AG10803 (cell line): ENCODE measurements at regions not wholly inside any gene's neighbourhood (a gene's known extent, or its start where the extent isn't known, plus 50 kb on each side); places are given as distances from the start of the nearest gene placed in this dataset.
"Not testable (repeated sequence)": the region's sequence is repeated elsewhere in the genome, so short reads cannot be mapped to it uniquely, and the experiment has no call there.

ENCODE experiments used
- DNase-seq: peaks from one replicate; pipeline ENCODE4 v3.0.0; 2010; ENCODE audit warnings: low read depth
- H3K4me3 ChIP-seq: 2 replicates; pipeline ENCODE4 v1.5.1; 2011; ENCODE audit warnings: mild to moderate bottlenecking, low read length, control low read depth
- TF ChIP-seq, protein P1 (sequence below): conservative IDR thresholded peaks from 2 replicates; pipeline ENCODE4 v1.5.1; 2011; ENCODE audit warnings: mild to moderate bottlenecking, low read length, control low read depth, inconsistent platforms

DNA sequence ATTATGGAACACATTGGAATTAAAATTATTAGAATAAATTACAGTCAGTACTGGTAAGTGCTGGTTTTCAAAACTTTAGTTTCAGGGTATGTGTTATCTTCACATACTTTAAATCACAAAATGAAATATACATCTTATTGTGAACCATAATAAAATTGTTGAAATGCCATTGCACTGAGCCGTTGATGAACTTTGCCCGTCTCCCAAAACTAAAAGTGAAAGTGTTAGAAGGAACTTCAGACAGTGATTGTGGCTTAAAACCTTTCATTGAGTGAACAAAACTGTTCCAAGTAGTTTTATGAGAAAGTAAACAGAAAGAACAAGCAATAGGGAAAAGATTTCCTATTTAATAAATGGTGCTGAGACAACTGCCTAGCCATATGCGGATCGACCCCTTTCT, 811.6 kb downstream of the PLCL1 start:
- DNase-seq, result peak; percentile 16
- TF ChIP-seq, protein P1, sequence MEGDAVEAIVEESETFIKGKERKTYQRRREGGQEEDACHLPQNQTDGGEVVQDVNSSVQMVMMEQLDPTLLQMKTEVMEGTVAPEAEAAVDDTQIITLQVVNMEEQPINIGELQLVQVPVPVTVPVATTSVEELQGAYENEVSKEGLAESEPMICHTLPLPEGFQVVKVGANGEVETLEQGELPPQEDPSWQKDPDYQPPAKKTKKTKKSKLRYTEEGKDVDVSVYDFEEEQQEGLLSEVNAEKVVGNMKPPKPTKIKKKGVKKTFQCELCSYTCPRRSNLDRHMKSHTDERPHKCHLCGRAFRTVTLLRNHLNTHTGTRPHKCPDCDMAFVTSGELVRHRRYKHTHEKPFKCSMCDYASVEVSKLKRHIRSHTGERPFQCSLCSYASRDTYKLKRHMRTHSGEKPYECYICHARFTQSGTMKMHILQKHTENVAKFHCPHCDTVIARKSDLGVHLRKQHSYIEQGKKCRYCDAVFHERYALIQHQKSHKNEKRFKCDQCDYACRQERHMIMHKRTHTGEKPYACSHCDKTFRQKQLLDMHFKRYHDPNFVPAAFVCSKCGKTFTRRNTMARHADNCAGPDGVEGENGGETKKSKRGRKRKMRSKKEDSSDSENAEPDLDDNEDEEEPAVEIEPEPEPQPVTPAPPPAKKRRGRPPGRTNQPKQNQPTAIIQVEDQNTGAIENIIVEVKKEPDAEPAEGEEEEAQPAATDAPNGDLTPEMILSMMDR, result no peak
- H3K4me3 ChIP-seq, result peak overlapping the region; percentile 7

DNA sequence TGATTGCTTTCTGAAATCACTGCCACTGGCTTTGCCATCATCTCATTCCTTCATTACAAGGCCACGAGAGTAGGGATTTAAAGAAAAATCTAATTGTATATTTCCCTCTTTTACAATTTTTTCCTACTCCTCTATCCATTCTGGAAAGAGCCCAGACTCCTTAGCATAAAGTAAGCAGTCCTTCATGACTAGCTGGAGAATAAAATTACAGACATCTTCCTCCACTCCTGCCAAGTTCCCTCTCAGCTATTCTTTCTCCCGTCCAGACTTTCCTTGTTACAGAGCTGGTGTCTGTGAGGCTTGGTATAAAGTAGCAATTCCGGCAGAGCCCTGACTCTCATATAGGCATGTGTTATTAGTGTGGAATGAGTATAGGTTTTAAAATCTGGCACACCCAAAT, 806.8 kb downstream of the PLCL1 start:
- DNase-seq, result no peak
- TF ChIP-seq, protein P1, result no peak
- no peak overlapping the region for H3K4me3 ChIP-seq

DNA sequence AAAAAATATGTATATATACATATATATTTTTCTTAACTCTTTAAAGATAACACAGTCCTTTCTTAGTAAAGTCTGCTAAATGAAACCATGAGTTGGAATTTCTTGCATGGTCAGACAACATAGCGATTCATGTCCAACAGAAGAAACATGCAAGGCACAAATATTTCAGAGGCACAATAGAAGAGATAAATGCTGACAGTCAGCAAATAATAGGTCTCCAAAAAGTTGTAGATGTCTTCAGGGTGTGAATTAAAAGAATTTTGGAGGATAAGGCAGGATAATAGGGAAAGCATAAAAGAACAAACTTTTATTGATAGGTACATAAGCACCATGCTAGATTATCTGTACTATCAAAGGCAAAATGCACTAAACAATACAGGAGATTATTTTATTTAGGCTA, 800.2 kb downstream of the PLCL1 start:
- no peak overlapping the region for H3K4me3 ChIP-seq
- DNase-seq, result no peak
- TF ChIP-seq, protein P1, result no peak

- not testable (repeated sequence) for H3K4me3 ChIP-seq, DNase-seq
These were observed 798.6 kb downstream of the PLCL1 start for GRCh38 chr2:198602986-198603385.

DNA sequence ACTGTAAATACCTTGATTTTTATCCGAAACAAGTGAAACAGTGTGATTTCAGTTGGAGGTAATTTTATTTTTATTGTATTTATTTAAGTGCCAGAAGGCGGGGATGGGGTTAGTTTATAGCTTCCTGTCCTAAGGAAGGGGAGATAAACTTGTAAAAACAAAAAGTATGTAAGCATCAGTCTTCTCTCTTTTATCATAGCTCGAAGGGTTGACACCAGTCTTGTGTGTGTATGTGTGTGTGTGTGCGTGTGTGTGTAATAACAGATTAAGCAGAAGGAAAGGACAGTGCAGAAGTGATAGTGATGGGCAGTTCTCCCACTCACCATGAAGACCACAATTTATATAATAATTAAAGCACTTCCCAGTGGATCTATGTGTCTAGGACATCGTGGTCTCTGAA, 793.3 kb downstream of the PLCL1 start:
- no peak for DNase-seq
- no peak overlapping the region for H3K4me3 ChIP-seq
- TF ChIP-seq, protein P1, result no peak

- TF ChIP-seq, protein P1, result no peak
- no peak overlapping the region for H3K4me3 ChIP-seq
These were observed 792.6 kb downstream of the PLCL1 start for GRCh38 chr2:198596985-198597384.

DNA sequence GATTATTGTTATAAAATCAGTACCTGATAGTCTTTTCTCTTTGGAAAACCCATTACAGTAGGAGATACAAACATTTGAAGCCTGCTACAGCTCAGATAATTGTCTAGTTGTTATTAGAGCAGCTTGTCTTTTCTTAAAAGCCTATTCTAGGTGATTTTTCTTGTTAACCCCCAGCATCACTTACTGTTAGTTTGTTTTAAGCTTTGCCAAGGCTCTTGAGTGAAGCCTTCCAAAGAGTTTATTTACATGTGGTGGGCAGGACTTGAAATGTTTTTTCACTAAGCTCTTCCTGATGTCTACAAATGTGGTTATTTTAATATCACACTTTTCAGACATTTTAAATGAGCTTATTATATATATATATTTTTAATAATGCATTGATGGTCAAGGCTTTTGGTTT, 791.3 kb downstream of the PLCL1 start:
- TF ChIP-seq, protein P1, result no peak
- no peak overlapping the region for H3K4me3 ChIP-seq
- no peak for DNase-seq

More at GRCh38 chr2:198596985-198597384, 792.6 kb downstream of the PLCL1 start:
- DNase-seq, result no peak

GRCh38 chr2:198591586-198591985, 787.2 kb downstream of the PLCL1 start:
- TF ChIP-seq, protein P1, result no peak
- DNase-seq, result no peak
- H3K4me3 ChIP-seq, result no peak overlapping the region
